BJ (cell line): ENCODE measurements at regions not wholly inside any gene's neighbourhood (a gene's known extent, or its start where the extent isn't known, plus 50 kb on each side); places are given as distances from the start of the nearest gene placed in this dataset.
A peak's percentile ranks its signal among the peaks of the same experiment; 100 is the strongest.

ENCODE experiments used
- CTCF ChIA-PET: fragments of 350-600 bp; formaldehyde crosslinking; extraction: SDS; loops from one replicate; lab custom pipeline; 2021; ENCODE audit warnings: antibody characterized with exemption, inconsistent platforms; lab: Yijun Ruan, JAX
- POLR2A ChIA-PET: fragments of 300-600 bp; sonication (Branson Sonifier 250); formaldehyde crosslinking; extraction: SDS; loops from one replicate; lab custom pipeline; 2021; ENCODE audit warnings: antibody characterized with exemption; lab: Charles Lee
- DNase-seq: peaks from one replicate; pipeline ENCODE4 v3.0.0-alpha.2; 2011; ENCODE audit warnings: low read depth
- H3K27me3 ChIP-seq: 2 replicates; pipeline ENCODE4 v1.6.0; 2011; ENCODE audit warnings: low read length; ENCODE audit not compliant: control insufficient read depth, insufficient read depth
- H3K36me3 ChIP-seq: 2 replicates; pipeline ENCODE4 v1.5.1; 2011; ENCODE audit warnings: low read length; ENCODE audit not compliant: control insufficient read depth, insufficient read depth
- H3K4me3 ChIP-seq: 2 replicates; pipeline ENCODE4 v1.5.1; 2011; ENCODE audit warnings: low read depth, mild to moderate bottlenecking, control low read depth, low read length
- CTCF ChIP-seq: IDR thresholded peaks from 2 replicates; pipeline ENCODE4 v1.5.1; 2011; ENCODE audit warnings: low read depth, mild to moderate bottlenecking, control low read depth, inconsistent platforms, low read length, moderate library complexity; ENCODE audit not compliant: insufficient read depth

- DNase-seq: peak; percentile 32
- CTCF ChIA-PET: interaction anchor here (0.6 to 11.4 kb wide), 33 partner anchors 9 to 831 kb away, joined by 3 to 170 read pairs (median 4); no protein-coding TSS in a partner anchor
- peak; percentile 71 for TF ChIP-seq CTCF
- H3K4me3 ChIP-seq: no peak overlapping the region
- H3K27me3 ChIP-seq: no peaks in the 10 kb centered on the region
- no peaks in the 10 kb centered on the region for H3K36me3 ChIP-seq
- POLR2A ChIA-PET: no interaction called here
These were observed 134.3 kb upstream of the PDE1C start for GRCh38 chr7:32204361-32205018.

GRCh38 chr7:32200646-32201045 lies 130.4 kb upstream of the PDE1C start:
- no peak for DNase-seq
- no peaks in the 10 kb centered on the region for H3K27me3 ChIP-seq
- ChIA-PET CTCF (interaction anchor here (1.0 kb wide), 2 partner anchors 34 to 279 kb away, joined by 3 read pairs; no protein-coding TSS in a partner anchor), POLR2A (no interaction called here)
- TF ChIP-seq CTCF: no peak
- no peaks in the 10 kb centered on the region for H3K36me3 ChIP-seq
- H3K4me3 ChIP-seq: no peak overlapping the region

DNA sequence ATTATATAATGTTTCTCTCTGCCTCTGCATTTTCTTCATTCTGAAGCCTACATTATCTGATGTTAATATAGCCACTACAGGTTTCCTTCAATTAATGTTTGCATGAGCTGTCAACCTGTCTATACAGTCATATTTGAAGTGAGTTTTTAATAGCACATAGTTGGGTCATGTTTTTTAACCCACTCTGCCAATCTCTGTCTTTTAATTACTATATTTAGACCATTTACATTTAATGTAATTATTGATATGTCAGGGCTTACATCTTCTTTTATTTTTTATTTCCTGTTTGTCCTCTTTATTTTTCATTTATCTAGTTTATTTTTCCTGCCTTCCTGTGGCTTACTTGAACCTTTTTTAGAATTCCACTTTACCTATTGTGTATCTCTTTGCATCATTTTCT lies 124.3 kb upstream of the PDE1C start:
- CTCF ChIA-PET: no interaction called here
- no peak for TF ChIP-seq CTCF
- DNase-seq: no peak
- Histone ChIP-seq H3K36me3 (no peaks in the 10 kb centered on the region), H3K4me3 (no peak overlapping the region), H3K27me3 (no peaks in the 10 kb centered on the region)
- POLR2A ChIA-PET: no interaction called here

DNA sequence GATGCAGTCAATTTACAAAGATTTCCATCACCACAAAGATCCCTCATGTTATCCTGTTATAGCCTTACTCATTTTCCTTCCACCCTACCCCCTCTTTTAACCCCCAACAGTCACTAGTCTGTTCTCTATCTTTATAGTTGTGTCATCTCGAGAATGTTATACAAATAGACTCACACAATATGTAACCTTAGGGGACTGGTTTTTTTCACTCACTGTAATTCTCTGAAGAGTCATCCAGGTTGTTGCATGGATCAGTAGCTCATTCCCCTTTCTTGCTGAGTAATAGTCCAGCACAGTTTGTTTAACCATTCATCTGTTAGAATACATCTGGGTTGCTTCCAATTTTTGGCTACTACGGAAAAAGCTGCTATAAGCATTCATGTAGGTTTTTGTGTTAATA lies 121.1 kb upstream of the PDE1C start:
- Histone ChIP-seq H3K4me3 (no peak overlapping the region), H3K27me3 (no peaks in the 10 kb centered on the region), H3K36me3 (no peaks in the 10 kb centered on the region)
- TF ChIP-seq CTCF: no peak
- DNase-seq: no peak
- POLR2A ChIA-PET: no interaction called here
- CTCF ChIA-PET: interaction anchor here (1.0 kb wide), 1 partner anchor 13 kb away, joined by 3 read pairs; no protein-coding TSS in a partner anchor

DNA sequence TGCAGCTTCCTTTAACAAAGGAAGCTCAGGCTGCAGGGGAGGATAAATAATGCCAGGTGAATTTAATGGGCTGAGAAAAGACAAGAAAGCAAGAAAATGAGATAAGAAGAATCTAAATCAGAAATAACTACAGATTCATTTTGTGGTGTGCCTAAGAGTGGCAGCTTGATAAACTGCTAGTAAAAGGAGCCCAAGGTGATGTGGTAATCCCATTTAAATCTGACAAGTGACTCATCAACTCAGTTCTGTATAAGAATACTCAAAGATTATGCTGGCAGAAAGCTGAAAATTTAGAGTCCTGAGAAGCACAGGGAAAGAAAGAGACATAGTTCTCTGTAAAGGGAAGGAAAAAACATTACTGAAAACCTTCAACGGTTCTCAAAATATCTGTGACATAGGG lies 109.4 kb upstream of the PDE1C start:
- DNase-seq: no peak
- Histone ChIP-seq H3K4me3 (no peak overlapping the region), H3K36me3 (no peaks in the 10 kb centered on the region), H3K27me3 (no peaks in the 10 kb centered on the region)
- ChIA-PET CTCF (interaction anchor here (1.0 to 1.3 kb wide), 2 partner anchors 14 to 16 kb away, joined by 3 read pairs; no protein-coding TSS in a partner anchor), POLR2A (no interaction called here)
- no peak for TF ChIP-seq CTCF
